HG03520 (cell line): ENCODE measurements at regions not wholly inside any gene's neighbourhood (a gene's known extent, or its start where the extent isn't known, plus 50 kb on each side); places are given as distances from the start of the nearest gene placed in this dataset.
"Not testable (repeated sequence)": the region's sequence is repeated elsewhere in the genome, so short reads cannot be mapped to it uniquely, and the experiment has no call there.

Experiments used
- ATAC-seq: cut with Tn5 transposase; IDR thresholded peaks from one replicate; pipeline ENCODE4 v1.9.1; 2021; ENCODE audit warnings: mild to moderate bottlenecking, moderate library complexity; ENCODE audit not compliant: unreplicated experiment

DNA sequence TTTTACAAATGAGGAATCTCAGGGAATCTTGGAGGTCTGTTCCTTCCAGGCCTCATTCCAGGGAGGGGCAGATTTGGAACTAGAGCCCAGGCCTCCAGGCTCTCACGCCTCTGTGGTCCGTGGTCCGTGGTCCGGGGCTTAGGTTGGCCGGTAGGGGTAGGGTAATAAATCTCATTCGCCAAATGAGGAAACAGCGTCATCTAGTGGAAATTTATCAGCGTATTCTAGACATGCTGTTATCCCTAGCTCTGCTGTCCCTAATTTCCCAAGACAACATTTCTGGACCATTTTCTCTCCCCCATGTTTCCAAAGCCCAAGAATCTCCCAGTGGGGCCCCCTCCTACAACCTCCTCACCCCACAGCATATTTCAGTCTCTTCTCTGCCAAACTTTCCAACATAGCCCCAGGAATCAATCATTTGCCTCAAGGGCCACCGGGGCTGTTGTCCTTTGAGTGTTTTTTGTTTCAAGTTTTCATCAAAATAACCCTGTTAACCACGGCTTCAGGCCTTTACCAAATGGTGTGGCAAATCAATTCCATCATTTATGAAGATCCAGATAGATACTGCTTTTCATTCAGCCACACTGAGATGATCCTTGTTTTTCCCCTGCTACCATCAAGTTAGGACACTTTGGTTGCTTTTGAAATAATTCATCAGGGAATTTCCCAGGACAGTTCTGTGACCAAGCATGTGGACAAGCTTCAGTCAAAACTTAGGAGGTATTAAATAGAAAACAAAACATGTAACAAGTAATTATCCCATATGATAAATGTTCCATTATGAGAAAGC lies 126.8 kb downstream of the ALDH8A1 start:
- no peak for ATAC-seq

DNA sequence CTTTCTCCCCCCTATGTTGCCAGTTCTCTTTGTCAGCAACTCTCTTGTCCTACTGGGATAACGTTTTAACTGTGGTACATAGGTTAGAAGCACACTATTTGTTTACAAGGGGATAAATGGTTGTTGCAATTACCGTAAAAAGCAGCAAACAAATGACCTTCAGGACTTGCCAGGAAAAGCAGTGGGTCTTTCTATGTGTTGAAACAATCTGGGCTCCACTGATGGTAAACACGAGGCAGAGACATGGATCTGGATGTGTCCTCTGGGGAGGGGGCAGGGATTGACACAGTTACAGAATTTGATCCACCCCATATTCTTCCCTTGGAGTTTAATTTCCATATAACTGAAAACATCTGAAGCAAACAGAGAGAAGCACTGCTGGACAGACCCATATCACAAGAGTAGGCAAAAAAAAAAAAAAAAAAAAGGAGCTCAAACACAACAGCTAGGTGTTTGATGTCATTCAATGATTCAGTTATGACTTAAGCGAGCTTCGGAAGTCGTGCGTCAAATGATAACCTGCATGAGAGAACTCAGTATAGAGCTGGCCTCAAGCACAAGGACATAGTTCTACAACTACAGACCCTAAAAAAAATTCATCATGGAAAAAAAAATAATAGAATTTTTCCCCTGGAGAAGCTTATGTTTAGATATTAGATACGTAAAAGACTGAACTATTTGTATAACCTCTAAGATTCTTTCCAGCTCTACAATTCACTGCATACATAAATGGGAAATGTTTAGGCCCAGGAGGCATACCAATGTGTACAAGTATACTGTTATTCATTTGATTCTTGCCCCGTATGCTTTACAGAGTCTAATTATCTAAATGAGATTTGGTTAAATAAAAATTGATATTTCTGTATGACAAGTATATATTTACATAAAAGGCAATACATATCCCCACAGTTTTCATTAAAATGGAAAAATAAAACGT lies 127.7 kb downstream of the ALDH8A1 start:
- no peak for ATAC-seq

DNA sequence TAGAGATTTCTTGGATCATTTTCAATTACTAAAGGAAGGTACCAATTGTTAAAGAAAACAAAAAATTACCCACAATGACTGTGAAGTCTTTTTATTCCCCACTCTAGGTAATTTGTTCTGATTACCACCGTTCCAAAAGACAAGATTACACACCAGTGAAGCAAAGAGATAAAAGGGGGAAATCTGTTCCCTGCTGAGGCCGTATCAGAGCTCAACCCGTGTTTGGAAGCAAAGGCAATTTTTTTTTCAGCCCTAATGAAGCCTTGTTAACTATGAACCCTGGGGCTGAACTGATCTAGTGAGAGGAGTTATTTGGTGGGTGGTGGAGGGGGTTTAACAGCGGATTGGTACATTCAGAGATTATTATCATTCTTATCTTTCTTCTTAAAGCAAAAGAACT lies 128.5 kb downstream of the ALDH8A1 start:
- ATAC-seq, result no peak

DNA sequence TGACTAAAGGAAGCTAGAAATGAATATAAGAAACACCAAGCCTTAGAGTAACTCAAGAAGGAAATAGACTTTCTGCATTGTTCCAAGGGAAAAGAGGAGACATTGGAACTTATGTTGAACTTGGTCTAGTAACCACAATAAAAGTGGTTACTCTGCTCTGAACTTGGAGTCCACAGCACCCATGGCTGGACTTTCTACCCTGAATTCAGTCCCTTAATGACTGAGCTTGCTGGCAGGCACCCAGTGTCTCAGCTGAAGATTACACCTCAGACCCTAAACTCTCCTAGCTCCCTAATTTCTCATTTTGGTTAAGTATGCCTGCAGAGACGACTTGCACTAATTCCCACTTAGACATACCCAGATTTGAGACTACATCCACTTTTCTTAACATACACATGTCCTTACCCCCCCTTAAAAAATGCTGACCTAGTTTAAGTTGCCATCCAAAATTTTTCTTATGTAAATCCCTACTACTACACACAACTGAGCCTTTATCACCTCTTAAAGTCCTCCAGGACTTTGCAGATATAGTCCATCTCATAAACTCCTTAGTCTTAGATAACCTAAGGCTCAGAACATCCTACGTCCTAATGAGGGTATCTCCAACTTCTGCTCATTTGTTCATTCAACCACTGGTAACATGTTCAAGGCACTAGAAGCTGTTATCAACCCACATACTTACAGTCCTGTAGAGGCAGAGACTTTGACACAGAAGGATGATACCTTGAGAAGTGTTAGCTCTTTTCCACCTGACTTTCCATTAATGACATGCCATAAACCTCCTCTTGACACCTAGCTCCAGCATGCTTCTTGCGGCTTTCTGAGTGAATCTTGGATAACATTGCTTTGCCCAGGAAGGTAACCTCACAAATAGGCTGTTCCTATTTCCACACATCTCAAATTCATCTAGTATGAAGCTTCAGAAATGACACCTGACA lies 129.8 kb downstream of the ALDH8A1 start:
- no peak for ATAC-seq

DNA sequence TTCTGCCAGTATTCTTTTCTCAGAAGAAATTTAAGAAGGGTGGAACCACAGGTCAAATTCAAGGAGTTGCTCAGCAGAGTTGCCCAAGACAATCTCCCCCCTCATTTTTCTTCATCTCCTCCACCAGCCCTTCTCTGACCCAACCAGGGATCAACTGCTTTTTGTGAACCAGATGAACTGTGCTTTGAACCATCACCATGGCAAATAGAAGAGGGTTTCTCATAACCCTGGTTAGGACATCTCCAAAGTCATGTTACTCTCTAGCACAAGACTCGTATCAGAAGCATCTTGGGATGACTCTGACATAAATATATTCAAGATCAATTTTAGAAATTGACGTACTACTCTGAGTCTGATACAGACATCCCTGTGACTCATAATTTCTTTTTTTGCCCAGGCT lies 130.7 kb downstream of the ALDH8A1 start:
- ATAC-seq, result no peak

DNA sequence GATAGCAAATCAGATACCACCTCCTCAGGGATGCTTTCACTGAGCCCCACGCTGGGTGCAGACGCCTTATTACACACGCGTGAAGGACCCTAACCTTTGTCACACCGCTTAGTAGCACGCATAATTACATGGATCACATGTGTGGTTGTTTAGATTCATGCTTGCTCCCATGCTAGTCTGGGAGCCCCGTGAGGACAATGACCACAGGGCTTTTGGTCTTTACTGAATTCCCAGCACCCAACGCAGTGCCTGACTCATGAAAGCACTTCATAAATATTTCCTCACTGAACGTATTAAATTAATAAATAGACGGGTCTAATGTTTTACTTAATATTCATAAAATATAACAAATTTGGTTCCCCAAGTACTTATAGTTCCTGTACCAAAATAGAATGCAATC lies 132.5 kb downstream of the ALDH8A1 start:
- ATAC-seq, result no peak

DNA sequence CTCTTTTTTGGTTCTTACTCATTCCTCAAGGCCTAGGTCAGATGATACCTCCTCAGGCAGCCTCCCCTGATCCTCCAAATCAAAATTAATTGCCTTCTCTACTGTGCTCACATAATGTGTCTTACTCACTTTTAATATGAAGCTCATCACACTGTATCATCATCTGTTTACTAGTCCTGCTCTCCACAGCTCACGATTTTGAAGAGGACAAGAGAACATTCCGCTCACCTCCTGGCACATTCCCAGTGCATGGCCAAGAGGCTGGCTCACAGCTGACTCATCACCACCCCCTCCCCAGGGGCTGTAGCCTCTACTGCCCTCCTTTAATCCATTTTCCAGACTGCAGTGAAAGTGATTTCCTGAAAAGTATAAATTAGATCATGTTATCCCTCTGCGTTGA lies 133.1 kb downstream of the ALDH8A1 start:
- ATAC-seq, result no peak

DNA sequence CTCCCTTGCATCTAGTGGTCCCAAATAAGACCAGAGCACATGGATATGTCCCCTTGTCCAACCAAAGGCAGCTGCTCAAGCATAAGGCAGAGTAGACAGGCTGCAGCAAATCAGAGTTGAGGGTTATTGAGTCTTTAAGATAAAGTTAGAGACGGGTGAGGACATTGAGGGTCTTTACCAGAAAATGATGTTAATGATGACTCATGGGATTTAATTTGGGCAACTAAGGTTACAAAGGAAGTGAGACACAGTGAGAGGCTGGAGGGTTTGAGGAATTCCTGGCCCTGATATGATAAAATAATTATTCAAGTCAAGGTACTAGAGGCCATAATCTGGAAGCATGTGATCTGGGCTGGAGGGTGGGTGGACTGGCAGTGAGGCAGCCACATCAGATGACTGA lies 133.6 kb downstream of the ALDH8A1 start:
- no peak for ATAC-seq

DNA sequence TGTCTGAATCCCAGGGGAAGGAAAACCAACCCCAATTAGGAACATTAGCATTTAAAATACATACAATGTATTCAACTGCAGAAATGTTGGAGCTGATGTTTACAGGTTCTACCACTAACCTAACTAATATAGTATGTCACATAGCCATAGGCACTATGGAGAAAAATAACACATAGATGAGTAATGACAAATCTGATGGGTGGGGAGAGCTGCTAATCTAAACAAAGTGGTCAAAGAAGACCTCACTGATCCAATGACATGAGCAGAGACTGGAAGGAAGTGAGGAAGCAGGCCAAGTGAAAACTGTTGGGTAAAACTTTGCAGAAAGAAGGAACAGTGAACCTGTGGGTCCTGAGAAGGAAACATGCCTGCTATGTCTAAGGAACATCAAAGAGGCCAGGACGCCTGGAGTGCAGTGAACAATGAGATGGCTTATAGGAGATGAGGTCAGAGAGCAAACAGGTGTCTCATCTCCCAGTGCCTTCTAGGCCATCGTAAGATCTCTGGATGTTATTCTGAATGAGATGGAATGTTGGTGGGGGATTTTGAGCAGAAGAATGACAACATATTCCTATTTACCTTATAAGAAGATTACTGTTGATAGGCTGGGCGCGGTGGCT lies 135.7 kb downstream of the ALDH8A1 start:
- ATAC-seq, result no peak

DNA sequence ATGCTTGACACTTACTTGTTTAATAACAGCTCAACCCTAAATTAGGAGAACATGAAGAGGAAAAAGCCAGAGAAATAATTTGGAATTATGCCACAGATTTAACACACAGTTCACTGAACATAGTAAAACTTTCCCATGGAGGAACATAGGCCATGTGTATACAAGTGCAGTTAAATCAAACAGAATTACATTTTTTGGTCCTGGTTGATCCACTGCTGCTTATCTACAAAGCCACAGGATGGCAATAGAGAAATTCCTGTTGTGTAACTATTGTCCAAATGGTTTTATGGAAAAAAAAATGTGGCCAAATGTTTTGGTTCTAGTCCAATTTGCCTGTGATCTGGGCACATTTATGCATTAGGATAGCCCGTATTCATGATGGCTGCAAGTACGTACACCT lies 136.8 kb downstream of the ALDH8A1 start:
- ATAC-seq, result no peak

DNA sequence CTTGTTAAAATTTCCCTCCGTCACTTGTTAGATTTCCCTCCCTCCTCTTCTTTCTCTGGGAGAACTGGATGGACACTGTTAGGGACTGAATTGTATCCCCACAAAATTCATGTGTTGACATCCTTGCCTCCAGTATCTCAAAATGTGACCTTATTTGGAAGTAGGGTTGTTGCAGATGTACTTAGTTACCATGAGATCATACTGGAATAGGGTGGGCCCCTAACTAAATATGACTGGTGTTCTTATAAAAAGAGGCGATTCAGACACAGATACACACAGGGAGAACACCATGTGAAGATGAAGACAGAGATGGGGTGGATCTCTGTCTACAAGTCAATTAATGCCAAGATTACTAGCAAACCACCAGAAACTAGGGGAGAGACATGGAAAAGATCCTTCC lies 139.5 kb downstream of the ALDH8A1 start:
- no peak for ATAC-seq

DNA sequence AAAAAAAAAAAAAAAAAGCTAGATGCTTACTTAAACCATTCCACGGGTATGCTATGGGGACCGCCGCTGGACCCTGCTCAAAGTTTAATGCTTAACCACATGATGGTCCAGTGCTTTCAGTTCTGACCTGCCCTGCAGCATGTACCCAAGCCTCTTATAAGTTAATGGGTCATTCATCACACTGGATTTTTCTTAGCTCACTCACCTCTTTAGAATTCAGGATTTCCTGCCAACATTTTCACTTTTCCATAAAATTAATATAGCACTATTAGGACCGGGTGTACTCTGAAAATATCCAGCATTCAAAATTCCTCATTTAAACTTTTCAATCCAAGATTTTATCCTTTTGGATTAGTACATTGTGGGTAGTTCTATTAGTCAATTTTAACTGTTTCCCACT lies 140.8 kb downstream of the ALDH8A1 start:
- no peak for ATAC-seq

DNA sequence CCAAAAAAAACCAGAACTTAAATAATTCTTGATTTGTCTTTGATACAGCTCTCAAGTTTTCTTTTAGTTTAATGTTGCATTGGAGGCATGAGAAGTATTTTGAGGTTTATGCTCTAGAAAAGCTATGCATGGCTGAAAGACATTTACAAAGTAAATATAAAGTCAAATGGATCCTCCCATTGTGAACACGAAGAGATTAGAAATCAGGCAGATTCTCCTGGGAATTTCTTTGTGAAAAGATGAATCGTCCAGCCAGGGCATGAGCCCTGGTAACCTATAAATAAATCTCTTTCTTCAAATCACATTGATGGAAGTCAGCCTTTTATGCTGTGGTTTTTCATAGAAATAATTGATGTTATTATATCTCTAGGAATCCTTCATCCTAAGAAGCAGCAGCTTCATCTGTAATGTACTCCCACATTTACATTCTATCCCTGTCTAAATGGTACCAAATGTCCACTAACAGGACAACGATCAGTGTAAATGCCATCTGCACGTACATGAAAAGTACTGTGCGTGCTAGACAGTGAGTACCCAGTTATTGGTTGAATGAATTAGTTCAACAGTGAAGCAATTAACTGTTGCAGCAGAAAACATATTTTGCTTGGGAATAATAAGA lies 143.6 kb downstream of the ALDH8A1 start:
- no peak for ATAC-seq

DNA sequence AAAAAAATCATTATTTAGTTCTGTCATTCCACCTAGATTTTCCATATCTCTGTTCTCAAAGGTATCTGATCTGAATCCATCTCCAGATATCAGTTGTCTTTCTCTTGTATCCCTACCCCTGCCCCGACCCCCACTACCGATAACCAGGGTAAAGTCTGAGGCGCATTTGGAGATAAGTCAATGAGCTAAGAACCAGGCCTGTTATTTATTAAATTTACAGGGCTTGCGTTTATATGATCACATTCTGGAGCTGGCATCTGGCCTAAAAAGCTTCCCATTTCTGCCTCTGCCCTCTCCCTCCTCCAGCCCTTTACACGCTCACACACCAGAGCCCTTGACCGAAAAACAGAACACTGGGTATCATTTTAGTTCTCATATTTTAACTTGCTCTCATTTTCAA lies 144.7 kb downstream of the ALDH8A1 start:
- ATAC-seq, result no peak

DNA sequence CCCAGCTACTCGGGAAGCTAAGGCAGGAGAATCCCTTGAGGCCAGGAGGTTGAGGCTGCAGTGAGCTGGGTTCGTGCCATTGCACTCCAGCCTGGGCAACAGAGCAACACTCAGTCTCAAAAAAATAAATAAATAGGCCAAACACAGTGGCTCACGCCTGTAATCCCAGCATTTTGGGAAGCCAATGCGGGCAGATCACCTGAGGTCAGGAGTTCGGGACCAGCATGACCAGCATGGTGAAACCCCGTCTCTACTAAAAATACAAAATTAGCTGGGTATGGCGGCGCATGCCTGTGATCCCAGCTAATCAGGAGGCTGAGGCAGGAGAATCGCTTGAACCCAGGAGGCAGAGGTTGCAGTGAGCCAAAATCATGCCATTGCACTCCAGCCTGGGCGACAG lies 145.6 kb downstream of the ALDH8A1 start:
- ATAC-seq, result not testable (repeated sequence)

DNA sequence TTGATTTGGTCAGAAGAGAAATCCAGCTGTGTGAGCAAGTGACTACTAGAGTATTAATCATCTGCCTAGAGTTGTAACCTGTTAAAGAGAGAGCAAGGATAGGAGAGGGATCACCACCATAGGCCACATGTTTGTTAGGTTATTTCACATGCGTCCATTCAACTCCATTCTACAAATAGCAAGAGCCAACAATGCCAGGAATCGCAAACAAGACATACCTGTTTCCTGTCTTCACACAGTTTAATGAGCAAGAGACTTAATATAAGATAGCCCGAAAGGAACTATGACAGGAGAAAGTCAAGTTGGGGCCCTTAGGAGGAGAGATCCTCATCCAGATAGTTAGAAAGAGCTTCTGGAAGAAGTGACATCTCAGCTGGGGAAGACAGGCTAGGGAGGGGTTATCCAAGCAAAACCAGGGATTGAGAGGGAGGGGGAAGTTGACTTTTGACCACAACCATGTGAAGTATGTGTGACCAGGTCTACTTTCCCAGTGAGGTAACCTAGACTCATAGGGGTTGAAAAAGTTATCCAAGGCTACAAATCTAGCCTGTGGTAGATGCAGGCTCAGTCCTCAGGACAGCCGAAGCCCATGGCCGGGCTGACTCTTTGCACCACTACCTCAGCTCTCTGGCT lies 147.4 kb downstream of the ALDH8A1 start:
- ATAC-seq, result no peak

DNA sequence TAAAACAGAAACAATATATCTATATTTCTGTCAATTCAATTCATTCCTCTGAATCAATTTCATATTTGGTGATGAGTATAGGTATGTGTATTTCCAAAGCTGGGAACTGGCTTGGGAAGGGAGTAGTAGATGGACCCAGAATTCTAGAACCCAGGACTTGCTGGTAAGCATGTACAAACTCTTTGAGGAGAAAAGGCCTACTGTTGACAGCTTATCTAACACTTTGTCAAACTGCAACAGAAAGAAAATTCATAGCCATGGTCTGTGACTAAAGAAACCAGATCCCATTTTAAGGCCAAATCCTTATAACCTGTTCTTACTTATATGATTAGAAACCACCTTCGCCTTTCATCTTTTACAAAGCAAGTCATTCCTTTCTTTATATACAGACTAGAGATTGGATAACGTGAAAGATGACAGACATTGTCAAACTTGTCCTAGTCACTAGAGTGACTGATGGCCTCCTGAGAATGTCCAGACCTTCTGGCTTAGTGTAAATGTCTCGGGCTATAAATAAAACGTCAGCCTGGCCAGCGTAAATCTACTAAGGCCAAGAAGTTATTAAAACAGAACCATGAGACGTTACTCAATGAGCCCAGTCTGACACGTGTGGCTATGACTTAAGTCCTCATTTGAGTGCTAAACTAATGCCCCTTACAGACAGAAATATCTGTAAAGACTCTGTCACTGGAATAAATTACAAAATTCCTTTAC lies 152.3 kb downstream of the ALDH8A1 start:
- ATAC-seq, result no peak

DNA sequence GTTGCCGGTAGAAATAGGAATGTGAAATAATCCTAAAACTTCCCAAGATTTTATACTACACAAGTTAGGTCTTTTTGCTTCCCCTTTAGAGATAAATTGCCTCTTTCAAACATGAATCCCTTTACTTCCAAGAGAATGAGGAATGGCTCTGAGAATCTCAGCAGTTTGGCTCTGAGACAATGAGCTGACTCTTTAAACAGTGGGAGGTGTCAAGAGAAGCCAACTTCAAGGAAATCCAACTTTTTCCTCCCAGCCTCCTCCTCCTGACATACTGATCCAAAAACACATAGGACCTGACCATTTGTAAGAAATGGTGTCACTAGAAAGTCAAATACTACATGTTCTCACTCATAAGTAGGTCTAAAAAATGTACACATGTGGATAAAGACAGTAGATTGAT lies 154.2 kb downstream of the ALDH8A1 start:
- ATAC-seq, result no peak

DNA sequence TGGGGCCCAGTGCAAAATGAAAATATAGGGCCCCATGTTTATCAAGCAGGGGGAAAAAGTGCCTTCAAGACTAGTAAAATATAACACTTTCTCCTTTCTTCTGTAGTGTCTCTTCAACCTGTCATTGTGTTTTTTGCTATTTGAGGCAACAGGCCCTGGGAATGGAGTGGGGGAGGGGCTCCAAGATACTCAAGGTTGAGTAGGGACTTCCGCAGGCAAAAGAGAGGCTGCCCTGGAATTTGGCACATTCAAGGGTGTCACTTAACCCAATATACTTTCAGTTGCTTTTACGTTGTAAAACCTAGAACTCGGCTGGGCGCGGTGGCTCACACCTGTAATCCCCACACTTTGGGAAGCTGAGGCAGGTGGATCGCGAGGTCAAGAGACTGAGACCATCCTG lies 154.9 kb downstream of the ALDH8A1 start:
- ATAC-seq, result no peak
